GM12892 (cell line): ENCODE measurements at regions not wholly inside any gene's neighbourhood (a gene's known extent, or its start where the extent isn't known, plus 50 kb on each side); places are given as distances from the start of the nearest gene placed in this dataset.
"Not testable (repeated sequence)": the region's sequence is repeated elsewhere in the genome, so short reads cannot be mapped to it uniquely, and the experiment has no call there.

Experiments used
- POLR2A ChIP-seq: IDR thresholded peaks from 2 replicates; pipeline ENCODE4 v1.6.1; 2011; ENCODE audit warnings: low read depth, low read length, control low read depth
- POLR2AphosphoS5 ChIP-seq: IDR thresholded peaks from 2 replicates; pipeline ENCODE4 v1.6.1; 2011; ENCODE audit warnings: low read depth, low read length, control low read depth

DNA sequence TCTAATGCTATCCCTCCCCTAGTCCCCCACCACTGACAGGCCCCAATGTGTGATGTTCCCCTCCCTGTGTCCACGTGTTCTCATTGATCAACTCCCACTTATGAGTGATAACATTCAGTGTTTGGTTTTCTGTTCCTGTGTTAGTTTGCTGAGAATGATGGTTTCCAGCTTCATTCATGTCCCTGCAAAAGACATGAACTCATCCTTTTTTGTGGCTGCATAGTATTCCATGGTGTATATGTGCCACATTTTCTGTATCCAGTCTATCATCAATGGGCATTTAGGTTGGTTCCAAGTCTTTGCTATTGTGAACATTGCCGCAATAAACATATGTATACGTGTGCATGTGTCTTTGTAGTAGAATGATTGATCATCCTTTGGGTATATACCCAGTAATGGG is 153.1 kb downstream of the OR13H1 start:
- TF ChIP-seq POLR2A, POLR2AphosphoS5: not testable (repeated sequence)
